Memory B cell (primary cell): ENCODE measurements at regions not wholly inside any gene's neighbourhood (a gene's known extent, or its start where the extent isn't known, plus 50 kb on each side); places are given as distances from the start of the nearest gene placed in this dataset.
"Not testable (repeated sequence)": the region's sequence is repeated elsewhere in the genome, so short reads cannot be mapped to it uniquely, and the experiment has no call there.

ENCODE experiments used
- ATAC-seq: fragments of 150-1000 bp; cut with Tn5 transposase; 2 replicates; pipeline ENCODE4 v1.10.0; 2021; ENCODE audit warnings: low read depth, mild to moderate bottlenecking, moderate library complexity
- DNase-seq, 2 donors: peaks; one replicate each; pipeline ENCODE4 v3.0.0; 2022; ENCODE audit warnings: low spot score in 2 of 2
- H3K27ac Mint-ChIP-seq: one replicate; pipeline ENCODE4 v1.8.0; 2022; ENCODE audit warnings: mild to moderate bottlenecking, moderate library complexity, mixed read lengths
- H3K27me3 Mint-ChIP-seq: one replicate; pipeline ENCODE4 v1.8.0; 2022; ENCODE audit warnings: mixed read lengths
- H3K36me3 Mint-ChIP-seq: one replicate; pipeline ENCODE4 v1.8.0; 2022; ENCODE audit warnings: mild to moderate bottlenecking, mixed read lengths
- H3K4me1 Mint-ChIP-seq: one replicate; pipeline ENCODE4 v1.8.0; 2022; ENCODE audit warnings: mixed read lengths
- H3K4me3 Mint-ChIP-seq: one replicate; pipeline ENCODE4 v1.8.0; 2022; ENCODE audit warnings: mild to moderate bottlenecking, moderate library complexity, mixed read lengths
- H3K9me3 Mint-ChIP-seq: one replicate; pipeline ENCODE4 v1.8.0; 2022; ENCODE audit warnings: mixed read lengths

DNA sequence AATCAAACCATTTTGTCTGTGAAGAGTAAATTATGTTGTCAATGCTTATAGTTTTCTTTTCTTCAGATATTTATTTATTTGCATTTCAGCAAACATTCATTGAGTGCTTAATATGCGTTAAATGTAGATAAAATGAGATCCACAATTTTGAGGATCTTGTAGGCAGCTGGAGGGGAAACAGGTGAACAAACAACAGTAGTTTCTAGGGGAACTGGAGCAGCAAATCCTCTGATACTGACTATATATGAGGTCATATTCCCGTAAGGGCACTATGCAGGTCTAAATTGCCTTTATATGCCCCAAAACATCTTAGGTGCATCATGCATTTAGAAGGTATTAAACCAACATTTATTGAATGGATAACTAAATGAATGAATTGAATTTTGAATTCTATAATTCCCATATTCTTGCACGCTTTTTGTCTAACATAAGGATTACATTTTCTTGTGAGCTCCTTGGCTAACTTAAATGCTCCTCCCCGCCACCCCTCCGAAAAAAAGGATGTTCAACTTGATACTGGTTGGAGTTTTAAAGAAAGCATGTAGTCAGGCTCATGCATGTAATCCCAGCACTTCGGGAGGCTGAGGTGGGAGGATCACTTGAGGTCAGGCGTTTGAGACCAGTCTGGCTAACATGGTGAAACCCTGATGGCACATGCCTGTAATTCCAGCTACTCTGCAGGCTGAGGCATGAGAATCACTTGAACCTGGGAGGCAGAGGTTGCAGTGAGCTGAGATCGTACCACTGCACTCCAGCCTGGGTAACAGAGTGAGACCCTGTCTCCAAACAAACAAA is 299.8 kb downstream of the TMEM38B start:
- H3K36me3 Mint-ChIP-seq: no peaks in the 10 kb centered on the region
- no peak overlapping the region for H3K4me3 Mint-ChIP-seq
- H3K27ac Mint-ChIP-seq: no peak overlapping the region
- no peak for DNase-seq
- H3K27me3 Mint-ChIP-seq: no peaks in the 10 kb centered on the region
- no peak for ATAC-seq
- no peaks in the 10 kb centered on the region for H3K9me3 Mint-ChIP-seq
- H3K4me1 Mint-ChIP-seq: no peaks in the 10 kb centered on the region

DNA sequence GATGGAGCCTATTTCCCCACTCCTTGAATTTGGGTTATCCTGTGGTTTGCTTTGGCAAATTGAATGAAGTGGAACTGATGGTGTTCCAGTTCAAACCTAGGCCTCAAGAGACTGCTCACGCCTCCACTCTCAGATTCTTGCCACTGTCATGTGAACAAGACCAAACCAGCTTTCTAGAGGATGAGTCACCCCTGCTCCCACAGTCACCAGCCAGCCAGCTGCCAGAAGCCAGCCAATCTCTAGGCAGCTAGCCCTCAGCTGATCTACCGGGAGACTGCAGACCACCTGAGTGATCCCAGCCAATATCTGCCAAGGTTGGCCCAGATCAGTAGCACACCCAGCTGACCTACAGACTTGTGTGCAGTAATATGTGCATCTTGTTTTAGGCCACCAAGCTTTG is 300.6 kb downstream of the TMEM38B start:
- no peaks in the 10 kb centered on the region for H3K27me3 Mint-ChIP-seq
- H3K4me1 Mint-ChIP-seq: no peaks in the 10 kb centered on the region
- H3K4me3 Mint-ChIP-seq: no peak overlapping the region
- no peak for ATAC-seq
- no peaks in the 10 kb centered on the region for H3K9me3 Mint-ChIP-seq
- DNase-seq: no peak
- no peaks in the 10 kb centered on the region for H3K36me3 Mint-ChIP-seq
- H3K27ac Mint-ChIP-seq: no peak overlapping the region

DNA sequence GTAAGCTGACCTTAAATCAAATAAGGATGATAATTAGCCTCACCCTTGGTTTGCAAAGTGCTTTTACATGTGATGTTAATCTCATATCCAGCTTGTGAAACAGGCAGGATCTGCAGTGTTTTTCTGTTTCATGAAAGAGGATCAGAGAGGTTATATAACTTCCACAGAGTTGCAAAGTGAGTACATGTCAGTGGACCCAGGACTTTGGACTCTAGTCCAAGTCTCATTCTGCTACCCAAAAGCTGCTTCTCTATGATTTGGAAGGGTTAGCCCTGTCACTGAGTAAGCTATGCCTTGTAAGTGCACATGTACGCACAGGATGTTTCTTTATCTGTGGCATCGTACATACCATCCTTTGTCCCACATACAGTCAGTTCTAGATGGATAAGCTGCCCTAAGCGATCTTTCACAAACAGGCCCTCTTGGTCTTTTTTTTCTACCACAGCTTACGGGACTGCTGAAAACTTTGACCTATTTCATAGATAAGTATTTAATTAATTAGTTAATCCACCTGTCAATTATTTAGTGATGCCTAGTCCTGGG is 322.9 kb downstream of the TMEM38B start:
- H3K27ac Mint-ChIP-seq: no peak overlapping the region
- no peak for ATAC-seq

DNA sequence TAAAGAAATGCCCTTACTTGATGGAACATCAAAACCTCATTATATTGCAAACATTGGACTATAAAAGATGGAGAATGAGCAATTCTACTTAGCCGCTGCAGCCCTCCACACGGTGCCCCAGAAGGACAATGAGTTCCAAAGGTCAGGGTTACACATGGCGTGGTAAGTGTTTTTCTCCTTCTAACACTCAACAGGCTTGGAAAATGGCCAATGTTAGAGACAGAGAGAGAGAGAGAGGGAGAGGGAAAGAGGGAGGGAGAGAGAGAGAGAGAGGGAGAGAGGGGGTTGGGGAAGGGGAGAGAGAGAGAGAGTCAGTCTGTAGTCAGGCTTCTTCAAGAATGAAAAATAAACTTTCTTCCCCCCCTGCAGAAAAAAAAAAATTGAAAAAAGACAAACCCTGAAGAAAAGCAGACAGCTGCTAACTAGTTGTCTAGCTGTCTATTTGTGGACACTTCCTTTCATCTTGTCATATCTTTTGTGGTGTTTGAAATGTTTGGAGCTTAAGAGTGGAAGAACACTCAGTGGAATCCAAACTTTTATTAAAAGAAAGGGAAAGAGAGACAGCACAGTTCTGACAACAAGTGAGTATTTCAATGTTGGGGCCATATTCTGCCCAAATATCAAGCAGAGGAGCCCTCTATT is 324.8 kb downstream of the TMEM38B start:
- ATAC-seq: no peak
- no peak overlapping the region for H3K4me3 Mint-ChIP-seq

More for the DNA sequence above, 322.9 kb downstream of the TMEM38B start:
- DNase-seq: no peak
- peaks cover 4% of the 10 kb centered on the region for H3K27me3 Mint-ChIP-seq
- no peak overlapping the region for H3K4me3 Mint-ChIP-seq
- no peaks in the 10 kb centered on the region for H3K36me3 Mint-ChIP-seq
- no peaks in the 10 kb centered on the region for H3K9me3 Mint-ChIP-seq
- no peaks in the 10 kb centered on the region for H3K4me1 Mint-ChIP-seq

DNA sequence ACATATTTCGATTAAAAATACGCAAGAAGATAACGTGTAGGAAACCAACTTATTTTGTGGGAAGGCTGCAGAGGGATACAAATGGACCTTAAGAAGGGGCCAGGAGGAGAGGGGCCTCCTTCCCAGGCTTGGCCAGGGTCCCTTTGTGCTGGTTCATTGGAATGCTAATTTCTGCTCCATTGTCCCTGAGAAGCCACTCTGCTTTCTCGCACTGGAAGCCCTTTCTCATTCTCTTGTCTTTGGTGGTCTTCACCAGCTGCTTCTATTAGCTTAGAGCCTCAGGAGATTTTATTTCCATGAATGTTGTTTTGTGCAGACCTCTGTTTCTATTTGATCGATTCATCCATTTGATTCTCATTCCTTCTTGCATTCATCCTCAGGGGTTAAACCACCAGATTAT is 325.4 kb downstream of the TMEM38B start:
- no peaks in the 10 kb centered on the region for H3K36me3 Mint-ChIP-seq
- no peak overlapping the region for H3K27ac Mint-ChIP-seq
- DNase-seq (no peak), ATAC-seq (no peak)
- no peaks in the 10 kb centered on the region for H3K9me3 Mint-ChIP-seq
- no peak overlapping the region for H3K4me3 Mint-ChIP-seq
- no peaks in the 10 kb centered on the region for H3K4me1 Mint-ChIP-seq
- peaks cover 4% of the 10 kb centered on the region for H3K27me3 Mint-ChIP-seq

More for the DNA sequence above, 324.8 kb downstream of the TMEM38B start:
- no peaks in the 10 kb centered on the region for H3K9me3 Mint-ChIP-seq
- DNase-seq: no peak
- H3K36me3 Mint-ChIP-seq: no peaks in the 10 kb centered on the region
- peaks cover 4% of the 10 kb centered on the region for H3K27me3 Mint-ChIP-seq
- no peaks in the 10 kb centered on the region for H3K4me1 Mint-ChIP-seq
- no peak overlapping the region for H3K27ac Mint-ChIP-seq

DNA sequence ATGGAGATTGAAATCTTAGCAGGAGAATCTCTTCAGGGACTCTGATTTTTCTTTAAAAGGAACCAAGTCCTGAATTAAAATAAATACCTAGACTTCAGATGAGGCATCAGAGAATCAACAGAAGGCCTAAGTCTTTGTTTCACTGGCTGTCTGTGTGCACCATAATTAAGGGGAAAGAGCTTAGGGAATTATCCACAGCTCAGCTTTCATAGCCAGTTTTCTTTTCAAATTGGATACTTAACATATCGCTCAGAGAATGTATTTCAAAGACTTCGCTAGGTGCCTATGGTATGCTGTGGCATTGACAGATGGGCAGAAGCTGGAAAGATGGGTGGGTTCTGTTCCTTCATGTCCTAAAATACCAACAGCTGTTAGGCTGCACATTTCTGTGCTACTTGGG is 325.8 kb downstream of the TMEM38B start:
- no peaks in the 10 kb centered on the region for H3K9me3 Mint-ChIP-seq
- H3K27me3 Mint-ChIP-seq: peaks cover 4% of the 10 kb centered on the region
- DNase-seq: no peak
- no peaks in the 10 kb centered on the region for H3K36me3 Mint-ChIP-seq
- H3K4me3 Mint-ChIP-seq: no peak overlapping the region
- no peak for ATAC-seq
- no peak overlapping the region for H3K27ac Mint-ChIP-seq
- no peaks in the 10 kb centered on the region for H3K4me1 Mint-ChIP-seq

DNA sequence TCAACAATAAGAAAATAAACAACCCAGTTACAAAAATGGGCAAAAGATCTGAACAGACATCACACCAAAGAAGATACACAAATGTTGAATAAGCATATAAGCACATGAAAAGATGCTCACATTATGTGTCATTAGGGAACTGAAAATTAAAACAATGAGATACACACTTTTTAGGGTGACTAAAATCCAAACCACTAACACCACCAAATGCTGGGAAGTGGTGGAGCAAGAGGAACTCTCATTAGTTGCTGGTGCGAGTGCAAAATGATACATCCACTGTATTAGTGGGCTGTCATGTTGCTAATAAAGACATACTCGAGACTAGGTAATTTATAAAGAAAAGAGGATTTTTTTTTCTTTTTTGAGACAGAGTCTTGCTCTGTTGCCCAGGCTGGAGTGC is 329.1 kb downstream of the TMEM38B start:
- H3K27me3 Mint-ChIP-seq: peaks cover 1% of the 10 kb centered on the region
- no peak overlapping the region for H3K4me3 Mint-ChIP-seq
- H3K27ac Mint-ChIP-seq: no peak overlapping the region
- no peaks in the 10 kb centered on the region for H3K36me3 Mint-ChIP-seq
- no peaks in the 10 kb centered on the region for H3K4me1 Mint-ChIP-seq
- H3K9me3 Mint-ChIP-seq: no peaks in the 10 kb centered on the region
- DNase-seq (no peak), ATAC-seq (no peak)

DNA sequence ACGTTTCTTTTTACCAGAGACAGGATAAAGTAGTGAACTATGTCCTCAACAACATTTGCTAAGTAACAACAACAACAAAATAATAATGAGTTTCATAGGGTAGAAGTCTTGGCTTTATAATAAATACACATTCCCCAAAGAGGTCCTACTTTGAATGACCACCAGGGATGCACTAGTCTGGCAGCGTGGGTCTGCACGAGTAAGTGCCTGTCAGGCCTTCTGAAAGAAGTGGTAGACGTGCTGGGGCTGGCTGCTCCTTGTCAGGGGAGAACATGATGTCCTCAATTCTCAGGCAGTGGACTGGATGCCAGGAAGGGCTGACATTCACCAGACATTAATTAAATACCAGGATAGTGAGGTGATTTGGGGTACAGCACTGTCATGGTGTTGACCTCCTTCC is 331.1 kb downstream of the TMEM38B start:
- no peak for DNase-seq
- Mint-ChIP-seq H3K4me3 (no peak overlapping the region), H3K27me3 (no peaks in the 10 kb centered on the region), H3K4me1 (no peaks in the 10 kb centered on the region), H3K9me3 (peaks cover 3% of the 10 kb centered on the region), H3K36me3 (no peaks in the 10 kb centered on the region), H3K27ac (no peak overlapping the region)
- no peak for ATAC-seq

DNA sequence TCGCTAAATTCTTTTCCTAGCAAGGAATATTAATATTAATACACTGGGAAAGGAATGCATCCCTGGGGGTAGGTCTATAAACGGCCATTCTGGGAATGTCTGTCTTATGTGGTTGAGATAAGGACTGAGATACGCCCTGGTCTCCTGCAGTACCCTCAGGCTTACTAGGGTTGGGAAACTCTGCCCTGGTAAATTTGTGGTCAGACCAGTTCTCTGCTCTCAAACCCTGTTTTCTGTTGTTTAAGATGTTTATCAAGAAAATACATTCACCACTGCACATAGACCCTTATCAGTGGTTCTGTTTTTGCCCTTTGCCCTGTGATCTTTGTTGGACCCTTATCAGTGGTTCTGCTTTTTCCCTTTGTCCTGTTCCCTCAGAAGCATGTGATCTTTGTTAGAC is 335.8 kb downstream of the TMEM38B start:
- not testable (repeated sequence) for H3K9me3 Mint-ChIP-seq, H3K36me3 Mint-ChIP-seq, H3K27me3 Mint-ChIP-seq, DNase-seq, H3K27ac Mint-ChIP-seq, H3K4me3 Mint-ChIP-seq, ATAC-seq, H3K4me1 Mint-ChIP-seq

DNA sequence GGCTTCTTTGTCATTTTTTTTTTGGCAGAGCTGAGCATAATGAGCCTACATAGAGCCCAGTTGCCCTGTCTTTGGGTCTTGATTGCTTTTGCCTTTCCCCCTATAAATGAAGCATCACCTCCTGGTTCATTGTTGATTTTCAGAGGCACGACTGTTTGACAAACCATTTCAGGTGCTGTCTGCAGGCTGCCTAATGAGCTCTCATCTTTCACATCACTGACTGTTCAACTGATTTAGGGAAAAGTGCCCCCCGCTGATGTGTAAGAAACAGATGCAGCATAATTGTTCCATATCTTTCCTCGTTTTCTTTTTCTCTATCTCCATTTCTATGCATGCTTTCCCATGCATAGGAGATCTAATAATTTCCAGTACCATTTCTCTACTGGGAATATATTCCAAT is 338.6 kb downstream of the TMEM38B start:
- no peak for ATAC-seq
- H3K4me1 Mint-ChIP-seq: no peaks in the 10 kb centered on the region
- no peak for DNase-seq
- H3K4me3 Mint-ChIP-seq: no peak overlapping the region
- no peak overlapping the region for H3K27ac Mint-ChIP-seq
- H3K36me3 Mint-ChIP-seq: no peaks in the 10 kb centered on the region
- H3K9me3 Mint-ChIP-seq: peaks cover 4% of the 10 kb centered on the region
- no peaks in the 10 kb centered on the region for H3K27me3 Mint-ChIP-seq

DNA sequence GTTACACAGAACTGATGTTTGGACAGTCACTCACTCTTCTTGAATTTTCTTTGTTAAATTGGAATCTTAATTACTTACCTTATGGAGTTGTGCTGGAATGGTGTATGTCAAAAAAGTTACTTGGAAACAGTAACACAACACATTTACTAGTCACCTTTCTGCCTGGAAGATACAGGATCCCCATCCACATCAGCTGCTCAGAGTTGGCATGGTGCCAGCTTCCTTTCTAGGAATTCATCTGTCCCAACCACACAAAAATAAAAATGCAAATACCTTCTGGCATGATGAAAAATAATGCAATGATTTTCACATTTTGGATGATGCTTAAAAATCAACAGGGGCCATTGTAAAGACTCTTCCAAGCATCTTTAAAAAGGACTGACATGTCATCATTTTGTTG is 341.5 kb downstream of the TMEM38B start:
- H3K9me3 Mint-ChIP-seq: no peaks in the 10 kb centered on the region
- no peak overlapping the region for H3K4me3 Mint-ChIP-seq

DNA sequence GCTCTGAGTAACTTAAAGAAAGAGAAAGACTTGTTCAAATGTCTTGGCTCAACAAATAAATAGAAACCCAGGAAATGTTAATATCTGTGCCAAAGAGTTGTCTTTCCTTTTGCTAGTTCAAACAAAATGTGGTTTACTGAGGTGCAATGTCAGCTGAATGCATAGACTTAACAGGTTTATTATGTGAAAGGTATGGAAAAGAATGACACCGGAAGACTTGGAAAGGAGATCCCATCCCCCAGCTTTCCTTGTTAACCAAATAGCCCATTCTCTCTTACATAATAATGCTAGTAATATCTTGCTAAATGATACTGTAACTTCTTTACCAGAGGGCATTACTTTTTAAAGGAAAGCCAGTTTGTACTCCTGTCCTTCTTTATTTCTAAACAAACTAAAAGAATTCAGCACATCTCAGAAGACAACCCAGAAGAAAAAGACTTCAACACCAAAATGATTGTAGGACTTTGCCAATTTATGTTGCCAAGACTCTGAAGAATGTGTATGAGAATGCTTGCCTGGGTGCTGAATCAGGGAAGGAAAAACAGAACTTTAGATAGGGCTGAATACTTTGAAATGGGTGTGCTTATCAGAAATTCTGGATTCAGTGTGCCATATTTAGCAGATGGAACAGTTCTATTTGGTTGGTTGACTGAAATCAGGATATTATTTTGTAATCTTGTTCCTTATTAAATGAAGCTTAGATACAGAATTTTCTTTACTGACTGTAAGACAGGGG is 344.1 kb downstream of the TMEM38B start:
- no peaks in the 10 kb centered on the region for H3K36me3 Mint-ChIP-seq
- H3K4me3 Mint-ChIP-seq: no peak overlapping the region
- no peak for DNase-seq
- no peaks in the 10 kb centered on the region for H3K4me1 Mint-ChIP-seq
- no peak for ATAC-seq
- H3K9me3 Mint-ChIP-seq: no peaks in the 10 kb centered on the region
- no peak overlapping the region for H3K27ac Mint-ChIP-seq
- no peaks in the 10 kb centered on the region for H3K27me3 Mint-ChIP-seq

More for the DNA sequence above, 341.5 kb downstream of the TMEM38B start:
- no peaks in the 10 kb centered on the region for H3K4me1 Mint-ChIP-seq
- ATAC-seq: no peak
- no peak overlapping the region for H3K27ac Mint-ChIP-seq
- DNase-seq: no peak
- no peaks in the 10 kb centered on the region for H3K27me3 Mint-ChIP-seq
- no peaks in the 10 kb centered on the region for H3K36me3 Mint-ChIP-seq

DNA sequence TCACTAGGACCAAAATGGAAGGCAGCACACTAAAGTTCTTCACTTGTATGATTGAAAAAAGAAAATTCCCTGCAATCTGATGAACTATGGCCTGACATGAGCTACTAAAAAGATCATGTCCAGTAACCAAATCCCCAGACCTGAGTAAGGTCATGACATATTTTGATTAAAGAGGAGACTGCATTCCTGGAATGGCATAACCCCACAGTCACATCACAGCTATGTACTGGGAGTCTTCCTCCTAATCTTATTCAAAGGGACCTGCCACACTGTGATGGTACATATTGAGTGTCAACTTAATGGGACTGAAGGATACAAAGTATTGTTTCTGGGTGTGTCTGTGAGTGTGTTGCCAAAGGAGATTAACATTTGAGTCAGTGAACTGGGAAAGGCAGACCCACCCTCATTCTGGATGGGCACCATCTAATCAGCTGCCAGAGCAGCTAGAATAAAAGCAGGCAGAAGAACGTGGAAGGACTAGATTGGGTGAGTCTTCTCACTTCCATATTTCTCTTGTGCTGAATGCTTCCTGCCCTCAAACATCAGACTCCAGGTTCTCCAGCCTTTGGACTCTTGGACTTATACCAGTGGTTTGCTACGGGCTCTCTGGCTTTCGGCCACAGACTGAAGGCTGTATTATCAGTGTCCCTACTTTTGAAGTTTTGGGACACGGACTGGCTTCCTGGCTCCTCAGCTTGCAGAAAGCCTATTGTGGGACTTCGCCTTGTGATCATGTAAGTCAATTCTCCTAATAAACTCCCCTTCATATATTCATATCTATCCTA is 345.0 kb downstream of the TMEM38B start:
- Mint-ChIP-seq H3K36me3 (no peaks in the 10 kb centered on the region), H3K27me3 (no peaks in the 10 kb centered on the region), H3K27ac (no peak overlapping the region), H3K9me3 (peaks cover under 1% of the 10 kb centered on the region), H3K4me3 (no peak overlapping the region), H3K4me1 (no peaks in the 10 kb centered on the region)
- ATAC-seq (no peak), DNase-seq (no peak)
